D721Med (cell line): ENCODE measurements at regions not wholly inside any gene's neighbourhood (a gene's known extent, or its start where the extent isn't known, plus 50 kb on each side); places are given as distances from the start of the nearest gene placed in this dataset.

Source experiments
- DNase-seq: peaks from one replicate; pipeline ENCODE4 v3.0.0; 2011; ENCODE audit warnings: low spot score; ENCODE audit not compliant: insufficient read length
- FAIRE-seq: peaks from 2 replicates; lab custom pipeline; 2011; peaks lifted over from hg19 to GRCh38; lab: Jason Lieb, UNC
- TF ChIP-seq, protein P1 (sequence below): IDR thresholded peaks from 2 replicates; pipeline ENCODE4 v1.5.1; 2012; ENCODE audit warnings: mild to moderate bottlenecking, control low read depth; ENCODE audit not compliant: insufficient read depth; ENCODE audit errors: missing control alignments

DNA sequence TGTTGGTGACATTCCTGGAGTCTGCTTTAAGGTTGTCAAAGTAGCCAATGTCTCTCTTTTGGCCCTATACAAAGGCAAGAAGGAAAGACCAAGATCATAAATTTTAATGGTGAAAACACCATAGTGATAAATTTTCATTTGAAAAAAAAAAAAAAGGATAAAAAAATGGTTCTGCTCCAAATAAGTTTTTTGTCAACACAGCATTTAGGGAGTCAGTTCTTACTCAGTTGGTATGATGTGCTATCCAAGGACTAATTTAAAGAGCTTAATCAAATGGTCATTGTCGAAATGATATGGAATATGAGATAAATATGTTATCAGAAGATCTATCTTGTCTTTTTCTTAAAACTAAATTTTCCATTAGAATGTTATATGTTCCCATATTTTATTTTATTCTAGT, 83.9 kb downstream of the PCDH18 start:
- no peak for DNase-seq
- no peak for FAIRE-seq
- TF ChIP-seq, protein P1, sequence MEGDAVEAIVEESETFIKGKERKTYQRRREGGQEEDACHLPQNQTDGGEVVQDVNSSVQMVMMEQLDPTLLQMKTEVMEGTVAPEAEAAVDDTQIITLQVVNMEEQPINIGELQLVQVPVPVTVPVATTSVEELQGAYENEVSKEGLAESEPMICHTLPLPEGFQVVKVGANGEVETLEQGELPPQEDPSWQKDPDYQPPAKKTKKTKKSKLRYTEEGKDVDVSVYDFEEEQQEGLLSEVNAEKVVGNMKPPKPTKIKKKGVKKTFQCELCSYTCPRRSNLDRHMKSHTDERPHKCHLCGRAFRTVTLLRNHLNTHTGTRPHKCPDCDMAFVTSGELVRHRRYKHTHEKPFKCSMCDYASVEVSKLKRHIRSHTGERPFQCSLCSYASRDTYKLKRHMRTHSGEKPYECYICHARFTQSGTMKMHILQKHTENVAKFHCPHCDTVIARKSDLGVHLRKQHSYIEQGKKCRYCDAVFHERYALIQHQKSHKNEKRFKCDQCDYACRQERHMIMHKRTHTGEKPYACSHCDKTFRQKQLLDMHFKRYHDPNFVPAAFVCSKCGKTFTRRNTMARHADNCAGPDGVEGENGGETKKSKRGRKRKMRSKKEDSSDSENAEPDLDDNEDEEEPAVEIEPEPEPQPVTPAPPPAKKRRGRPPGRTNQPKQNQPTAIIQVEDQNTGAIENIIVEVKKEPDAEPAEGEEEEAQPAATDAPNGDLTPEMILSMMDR = no peak

DNA sequence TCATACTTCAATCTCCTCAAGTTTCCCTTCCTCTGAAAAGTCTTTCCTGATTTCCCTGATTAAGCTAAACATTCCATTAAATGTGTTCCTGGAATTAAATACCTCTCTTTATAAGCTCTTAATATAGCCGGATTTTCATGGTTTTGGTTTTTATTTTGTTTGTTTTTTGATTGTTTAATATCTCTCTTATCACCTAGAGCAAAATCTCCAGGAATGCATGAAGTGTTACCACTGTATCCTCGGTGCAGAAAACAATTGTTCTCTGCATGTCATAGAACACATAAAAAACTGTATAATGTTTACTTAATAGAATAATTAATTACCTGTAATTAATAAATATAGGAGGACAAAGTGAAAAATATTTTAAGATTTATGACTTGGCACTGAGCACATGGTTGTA, 86.2 kb downstream of the PCDH18 start:
- TF ChIP-seq, protein P1 = no peak
- DNase-seq (no peak), FAIRE-seq (no peak)

DNA sequence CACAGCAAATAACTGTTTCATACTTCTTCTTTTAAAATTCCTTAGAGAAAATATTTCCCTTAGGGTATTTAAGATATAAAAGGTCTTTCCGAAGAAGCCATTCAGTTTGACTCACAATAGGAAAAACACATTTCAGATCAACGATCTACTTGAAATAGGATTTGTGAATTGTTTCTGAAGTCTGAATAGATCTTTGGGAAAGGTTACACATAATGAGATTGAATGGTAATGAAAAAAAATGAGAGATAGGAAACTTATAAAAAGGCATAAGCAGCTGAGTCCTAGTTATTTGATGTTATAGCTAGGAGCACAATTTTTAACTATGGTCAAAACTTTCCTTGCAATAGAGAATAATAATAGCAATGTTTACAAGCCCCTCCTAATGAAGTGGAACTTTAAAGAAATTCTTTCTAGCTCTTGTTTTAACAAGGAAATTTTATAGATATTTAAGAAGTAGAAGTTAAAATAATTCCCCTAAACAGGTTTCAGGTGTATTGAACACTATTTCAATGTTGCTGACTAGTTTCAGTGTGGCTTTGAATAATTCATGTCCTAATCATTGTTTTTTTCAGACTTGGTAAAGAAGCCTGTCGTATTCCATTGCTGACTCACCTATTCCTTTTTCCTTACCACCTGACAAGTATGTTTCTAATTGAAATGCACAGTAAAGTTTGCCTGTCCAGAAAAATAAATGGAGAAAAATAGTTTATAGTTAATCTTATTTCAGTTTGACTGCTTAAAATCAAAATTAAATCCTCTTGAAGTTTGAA, 89.1 kb downstream of the PCDH18 start:
- TF ChIP-seq, protein P1 = no peak
- DNase-seq (no peak), FAIRE-seq (no peak)

DNA sequence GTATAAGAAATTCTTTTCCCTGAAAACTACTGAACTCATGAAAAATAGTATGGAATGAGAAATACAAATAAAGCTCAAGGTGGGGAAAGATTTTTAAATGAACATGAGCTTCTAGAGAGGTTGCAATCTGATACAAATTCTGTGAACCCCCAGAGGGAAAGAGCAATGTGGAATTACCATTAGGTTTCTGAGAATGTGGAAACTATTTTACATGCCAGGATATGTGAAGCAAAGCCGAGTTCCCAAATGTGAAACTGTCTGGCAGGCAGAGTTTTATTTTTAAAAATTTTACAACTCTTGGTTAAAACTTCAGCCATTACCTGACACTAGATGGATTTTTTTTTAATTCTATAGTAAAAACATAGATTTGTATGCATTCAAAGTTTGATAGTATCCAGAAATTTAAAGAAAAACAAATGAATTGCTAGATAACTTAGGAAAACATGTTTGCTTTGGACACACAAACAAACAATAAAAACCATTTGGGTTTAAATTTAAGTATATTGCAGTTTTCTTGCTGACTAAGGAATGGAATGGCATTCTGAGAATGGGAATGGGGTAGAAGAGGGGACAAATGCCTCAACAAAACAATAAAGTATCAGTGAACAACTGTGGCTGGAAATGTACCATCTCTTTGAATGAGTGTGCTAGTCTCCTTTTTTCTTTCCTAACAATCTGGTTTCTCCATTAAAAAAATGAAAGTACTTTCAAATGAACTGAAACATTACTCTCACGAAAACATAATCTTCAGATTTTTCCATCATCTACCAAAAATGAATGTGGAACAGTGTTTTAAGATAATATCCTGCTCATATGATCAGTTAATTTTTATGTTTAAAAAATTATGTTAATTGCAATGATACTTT, 99.6 kb downstream of the PCDH18 start:
- TF ChIP-seq, protein P1 = no peak
- DNase-seq (no peak), FAIRE-seq (no peak)

DNA sequence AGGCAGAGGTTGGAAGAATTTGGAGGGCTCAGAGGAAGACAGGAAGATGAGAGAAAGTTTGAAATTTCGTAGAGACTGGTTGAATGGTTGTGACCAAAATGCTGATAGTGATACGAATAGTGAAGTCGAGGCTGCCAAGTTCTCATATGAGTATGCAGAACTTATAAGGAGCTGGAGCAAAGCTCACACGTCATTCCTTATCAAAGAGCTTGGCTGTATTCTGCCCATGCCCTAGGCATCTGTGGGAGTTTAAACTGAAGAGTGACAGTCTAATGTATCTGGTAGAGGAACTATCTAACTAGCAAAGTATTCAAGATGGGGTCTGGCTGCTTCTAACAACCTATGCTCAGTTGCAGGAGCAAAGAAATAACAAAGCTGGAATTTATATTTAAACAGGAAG, 102.1 kb downstream of the PCDH18 start:
- FAIRE-seq = no peak
- no peak for DNase-seq
- TF ChIP-seq, protein P1 = no peak

DNA sequence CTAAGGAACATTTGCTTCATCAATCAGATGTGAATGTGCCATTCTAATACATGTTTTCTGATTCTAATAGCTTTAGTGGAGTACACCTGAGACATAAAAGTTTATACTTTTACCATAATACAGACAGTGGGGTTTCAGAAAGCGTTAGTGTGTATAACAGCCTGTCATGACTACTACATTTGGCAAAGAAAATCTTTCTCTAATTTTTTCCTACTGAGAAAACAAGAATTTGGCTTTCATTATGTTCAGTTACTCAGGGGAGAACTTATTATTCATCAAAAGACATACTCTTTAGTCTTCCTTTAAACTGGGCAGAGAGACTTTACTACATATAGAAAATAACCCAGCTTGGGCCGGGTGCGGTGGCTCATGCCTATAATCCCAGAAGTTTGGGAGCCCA, 104.9 kb downstream of the PCDH18 start:
- TF ChIP-seq, protein P1 = no peak
- no peak for FAIRE-seq
- DNase-seq = no peak
